WTC11 (cell line): ENCODE measurements at regions not wholly inside any gene's neighbourhood (a gene's known extent, or its start where the extent isn't known, plus 50 kb on each side); places are given as distances from the start of the nearest gene placed in this dataset.

Experiments used
- ATAC-seq: fragments of 200-7000 bp; cut with Tn5 transposase; 2 replicates; pipeline ENCODE4 v1.10.0; 2021; ENCODE audit warnings: mild to moderate bottlenecking, moderate library complexity
- CTCF ChIA-PET: fragments of 300-600 bp; sonication (Branson Sonifier 250); formaldehyde crosslinking; loops from one replicate; lab custom pipeline; 2021; ENCODE audit warnings: antibody characterized with exemption; lab: Charles Lee
- POLR2A ChIA-PET: fragments of 350-600 bp; sonication (Branson Sonifier 250); formaldehyde crosslinking; loops from one replicate; lab custom pipeline; 2021; ENCODE audit warnings: antibody characterized with exemption; lab: Charles Lee
- DNase-seq: peaks from one replicate; pipeline ENCODE4 v3.0.0; 2021; ENCODE audit warnings: low spot score
- H3K27ac Mint-ChIP-seq: 2 replicates; pipeline ENCODE4 v1.8.0; 2021; ENCODE audit warnings: mixed read lengths
- H3K27me3 Mint-ChIP-seq: 2 replicates; pipeline ENCODE4 v1.8.0; 2021; ENCODE audit warnings: low read depth, mild to moderate bottlenecking, moderate library complexity, mixed read lengths
- H3K36me3 Mint-ChIP-seq: 2 replicates; pipeline ENCODE4 v1.8.0; 2021; ENCODE audit warnings: mixed read lengths
- H3K4me1 Mint-ChIP-seq: 2 replicates; pipeline ENCODE4 v1.8.0; 2022; ENCODE audit warnings: mixed read lengths
- H3K4me3 Mint-ChIP-seq: 2 replicates; pipeline ENCODE4 v1.8.0; 2021; ENCODE audit warnings: mild to moderate bottlenecking, moderate library complexity, mixed read lengths
- H3K9me3 Mint-ChIP-seq: 2 replicates; pipeline ENCODE4 v1.8.0; 2021; ENCODE audit warnings: mixed read lengths
- ARID4B ChIP-seq: sonication (generic); formaldehyde crosslinking; IDR thresholded peaks from 2 replicates; pipeline ENCODE4 v1.8.0; 2023; ENCODE audit warnings: missing genetic modification reagents, mild to moderate bottlenecking, borderline replicate concordance
- ATF6 ChIP-seq: sonication (generic); formaldehyde crosslinking; IDR thresholded peaks from 2 replicates; pipeline ENCODE4 v1.8.1; 2023; ENCODE audit warnings: mild to moderate bottlenecking, missing genetic modification reagents
- CREB1 ChIP-seq: sonication (generic); formaldehyde crosslinking; IDR thresholded peaks from 2 replicates; pipeline ENCODE4 v1.8.0; 2023; ENCODE audit warnings: mild to moderate bottlenecking, missing genetic modification reagents
- CREM ChIP-seq: sonication (generic); formaldehyde crosslinking; IDR thresholded peaks from 2 replicates; pipeline ENCODE4 v1.8.1; 2022; ENCODE audit warnings: mild to moderate bottlenecking, missing genetic modification reagents, moderate library complexity
- ESRRA ChIP-seq: sonication (generic); formaldehyde crosslinking; IDR thresholded peaks from 2 replicates; pipeline ENCODE4 v1.8.1; 2022; ENCODE audit warnings: mild to moderate bottlenecking, missing genetic modification reagents, borderline replicate concordance
- FOXP4 ChIP-seq: sonication (generic); formaldehyde crosslinking; IDR thresholded peaks from 2 replicates; pipeline ENCODE4 v1.8.0; 2022; ENCODE audit warnings: mild to moderate bottlenecking, missing genetic modification reagents
- GABPB1 ChIP-seq: sonication (generic); formaldehyde crosslinking; IDR thresholded peaks from 2 replicates; pipeline ENCODE4 v1.8.1; 2023; ENCODE audit warnings: mild to moderate bottlenecking, missing genetic modification reagents
- GTF2I ChIP-seq: fragments of 250-450 bp; sonication (Bioruptor Pico); conservative IDR thresholded peaks from 2 replicates; pipeline ENCODE4 v1.4.0; 2021; ENCODE audit warnings: mild to moderate bottlenecking
- HMGA2 ChIP-seq: fragments of 250-450 bp; sonication (Bioruptor Pico); IDR thresholded peaks from 2 replicates; pipeline ENCODE4 v1.4.0; 2021; ENCODE audit warnings: mild to moderate bottlenecking, moderate library complexity
- IRF1 ChIP-seq: sonication (generic); formaldehyde crosslinking; IDR thresholded peaks from 2 replicates; pipeline ENCODE4 v1.8.0; 2023; ENCODE audit warnings: missing genetic modification reagents
- JUN ChIP-seq: sonication (generic); formaldehyde crosslinking; IDR thresholded peaks from 2 replicates; pipeline ENCODE4 v1.8.0; 2023; ENCODE audit warnings: mild to moderate bottlenecking, missing genetic modification reagents
- NFYB ChIP-seq: sonication (generic); formaldehyde crosslinking; conservative IDR thresholded peaks from 2 replicates; pipeline ENCODE4 v1.8.0; 2022; ENCODE audit warnings: low read depth, missing genetic modification reagents
- SMAD3 ChIP-seq: sonication (generic); formaldehyde crosslinking; IDR thresholded peaks from 2 replicates; pipeline ENCODE4 v1.8.0; 2022; ENCODE audit warnings: missing genetic modification reagents, mild to moderate bottlenecking, borderline replicate concordance
- TCF7 ChIP-seq: sonication (generic); formaldehyde crosslinking; IDR thresholded peaks from 2 replicates; pipeline ENCODE4 v1.8.0; 2022; ENCODE audit warnings: mild to moderate bottlenecking, low read depth, missing genetic modification reagents, moderate library complexity
- ZBTB43 ChIP-seq: sonication (generic); formaldehyde crosslinking; IDR thresholded peaks from 2 replicates; pipeline ENCODE4 v1.8.1; 2023; ENCODE audit warnings: mild to moderate bottlenecking, missing genetic modification reagents
- ZMAT4 ChIP-seq: fragments of 250-450 bp; sonication (Bioruptor Pico); IDR thresholded peaks from 2 replicates; pipeline ENCODE4 v1.9.0; 2021; ENCODE audit warnings: mild to moderate bottlenecking
- ZNF121 ChIP-seq: sonication (generic); formaldehyde crosslinking; IDR thresholded peaks from 2 replicates; pipeline ENCODE4 v1.8.0; 2023; ENCODE audit warnings: missing genetic modification reagents
- ZNF263 ChIP-seq: sonication (generic); formaldehyde crosslinking; IDR thresholded peaks from 2 replicates; pipeline ENCODE4 v1.8.1; 2022; ENCODE audit warnings: low read depth, mild to moderate bottlenecking, moderate library complexity, missing genetic modification reagents
- ZNF396 ChIP-seq: fragments of 250-450 bp; sonication (Bioruptor Pico); IDR thresholded peaks from 2 replicates; pipeline ENCODE4 v1.8.0; 2021; ENCODE audit warnings: mild to moderate bottlenecking, moderate library complexity, borderline replicate concordance

GRCh38 chr17:34045990-34046389, 209.1 kb upstream of the CCL2 start:
- DNase-seq (no peak), ATAC-seq (no peak)
- Mint-ChIP-seq H3K4me3 (no peak overlapping the region), H3K4me1 (no peaks in the 10 kb centered on the region), H3K27ac (no peak overlapping the region), H3K36me3 (peaks cover 10% of the 10 kb centered on the region), H3K9me3 (peaks cover 30% of the 10 kb centered on the region), H3K27me3 (no peaks in the 10 kb centered on the region; the same call in 1 of the 2 replicates)
- POLR2A ChIA-PET, result no interaction called here
- CTCF ChIA-PET, result interaction anchor here (0.9 kb wide), 1 partner anchor 118 kb away, joined by 3 read pairs; no protein-coding TSS in a partner anchor
- no peak for TF ChIP-seq IRF1 (CRISPR knock-in tag)
- no peak for TF ChIP-seq GTF2I (CRISPR knock-in tag)
- no peak for TF ChIP-seq FOXP4 (CRISPR knock-in tag)
- no peak for TF ChIP-seq JUN
- no peak for TF ChIP-seq ZBTB43
- TF ChIP-seq ZNF263 (CRISPR knock-in tag), result no peak
- no peak for TF ChIP-seq GABPB1 (CRISPR knock-in tag)
- TF ChIP-seq ZNF121, result no peak
- no peak for TF ChIP-seq ATF6
- no peak for TF ChIP-seq HMGA2 (CRISPR knock-in tag)
- TF ChIP-seq NFYB (CRISPR knock-in tag), result no peak
- no peak for TF ChIP-seq ZNF396 (CRISPR knock-in tag)
- no peak for TF ChIP-seq TCF7 (CRISPR knock-in tag)
- TF ChIP-seq CREB1 (CRISPR knock-in tag), result no peak
- TF ChIP-seq ZMAT4, result no peak
- TF ChIP-seq ESRRA, result no peak

- ATAC-seq (no peak), DNase-seq (no peak)
- CTCF ChIA-PET, result interaction anchor here (0.9 to 1.3 kb wide), 2 partner anchors 95 to 301 kb away, joined by 3 read pairs; no protein-coding TSS in a partner anchor
- H3K27ac Mint-ChIP-seq, result no peak overlapping the region
- H3K9me3 Mint-ChIP-seq, result peaks cover 18% of the 10 kb centered on the region
- peaks cover 3% of the 10 kb centered on the region for H3K36me3 Mint-ChIP-seq
- TF ChIP-seq CREM (CRISPR knock-in tag), result no peak
- TF ChIP-seq ARID4B (CRISPR knock-in tag), result no peak
- no peak for TF ChIP-seq SMAD3
- peaks cover 2% of the 10 kb centered on the region; the same call in 1 of the 2 replicates for H3K27me3 Mint-ChIP-seq
- no peak overlapping the region for H3K4me3 Mint-ChIP-seq
- H3K4me1 Mint-ChIP-seq, result no peaks in the 10 kb centered on the region
- POLR2A ChIA-PET, result interaction anchor here (0.6 kb wide), 1 partner anchor 119 kb away, joined by 3 read pairs; no protein-coding TSS in a partner anchor
These were observed 204.0 kb upstream of the CCL2 start for GRCh38 chr17:34051046-34051445.
